ENCODE measurements at regions not wholly inside any gene's neighbourhood (a gene's known extent, or its start where the extent isn't known, plus 50 kb on each side); places are given as distances from the start of the nearest gene placed in this dataset.
A peak's percentile ranks its signal among the peaks of the same experiment; 100 is the strongest.

DNA sequence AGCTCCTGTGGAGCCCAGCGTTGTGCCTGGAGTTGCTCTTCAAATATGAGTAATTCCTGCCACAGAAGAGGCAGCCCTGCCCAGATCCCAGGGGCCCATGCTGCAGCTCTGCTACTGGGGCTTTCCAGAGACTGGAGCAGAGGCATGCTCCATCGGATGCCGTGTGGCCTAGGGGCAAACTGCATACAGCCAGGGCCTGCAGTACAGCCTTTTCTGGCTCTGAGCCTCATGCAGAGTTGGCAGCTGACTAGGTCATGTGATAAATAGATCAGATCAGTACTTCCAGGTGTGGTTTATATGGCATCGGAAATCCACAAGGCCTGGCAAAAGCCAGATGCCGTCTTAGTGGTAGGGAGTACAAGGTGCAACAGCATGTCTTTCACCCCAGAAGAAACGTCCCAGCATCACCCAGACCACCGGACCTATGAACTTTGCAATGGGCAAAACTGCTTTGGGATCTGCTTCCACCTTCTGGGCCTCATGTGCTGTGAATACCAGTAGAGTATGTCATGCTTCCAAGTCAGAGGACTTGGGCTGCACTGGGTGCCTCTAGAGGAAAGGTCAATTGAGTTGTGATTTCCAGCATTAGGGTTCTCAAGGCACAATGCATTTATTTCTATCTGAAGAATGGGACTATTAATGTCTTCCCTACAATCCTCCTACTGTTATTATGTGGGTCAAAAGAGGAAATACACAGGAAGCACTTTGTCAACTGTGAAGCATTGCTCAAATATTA lies 250.7 kb upstream of the ZNF32 start:
- POLR2A ChIA-PET = no interaction called here
- H3K27me3 ChIP-seq (ENCODE audit: control insufficient read depth, insufficient read depth, low read length) = no peaks in the 10 kb centered on the region
- H3K36me3 ChIP-seq (ENCODE audit: control insufficient read depth, insufficient read depth, low read length) = no peaks in the 10 kb centered on the region
- H3K4me3 ChIP-seq (ENCODE audit: low read depth, low read length) = no peak overlapping the region
- CTCF ChIA-PET = interaction anchor here (0.5 to 1.0 kb wide), 2 partner anchors 20 to 402 kb away, joined by 3 read pairs; no protein-coding TSS in a partner anchor
- TF ChIP-seq CTCF (IDR thresholded peaks at IDR 0.05; ENCODE audit: insufficient read depth, low read depth, low read length) = no peak
- no peak for DNase-seq (ENCODE audit: low read depth)

- ChIA-PET CTCF (interaction anchor here (0.9 kb wide), 1 partner anchor 209 kb away, joined by 3 read pairs; no protein-coding TSS in a partner anchor), POLR2A (no interaction called here)
- DNase-seq (ENCODE audit: low read depth) = no peak
- H3K36me3 ChIP-seq (ENCODE audit: control insufficient read depth, insufficient read depth, low read length) = no peaks in the 10 kb centered on the region
- no peak for TF ChIP-seq CTCF (IDR thresholded peaks at IDR 0.05; ENCODE audit: insufficient read depth, low read depth, low read length)
- no peak overlapping the region for H3K4me3 ChIP-seq (ENCODE audit: low read depth, low read length)
- no peaks in the 10 kb centered on the region for H3K27me3 ChIP-seq (ENCODE audit: control insufficient read depth, insufficient read depth, low read length)
Measured at GRCh38 chr10:43898592-43898991, 249.9 kb upstream of the ZNF32 start.

DNA sequence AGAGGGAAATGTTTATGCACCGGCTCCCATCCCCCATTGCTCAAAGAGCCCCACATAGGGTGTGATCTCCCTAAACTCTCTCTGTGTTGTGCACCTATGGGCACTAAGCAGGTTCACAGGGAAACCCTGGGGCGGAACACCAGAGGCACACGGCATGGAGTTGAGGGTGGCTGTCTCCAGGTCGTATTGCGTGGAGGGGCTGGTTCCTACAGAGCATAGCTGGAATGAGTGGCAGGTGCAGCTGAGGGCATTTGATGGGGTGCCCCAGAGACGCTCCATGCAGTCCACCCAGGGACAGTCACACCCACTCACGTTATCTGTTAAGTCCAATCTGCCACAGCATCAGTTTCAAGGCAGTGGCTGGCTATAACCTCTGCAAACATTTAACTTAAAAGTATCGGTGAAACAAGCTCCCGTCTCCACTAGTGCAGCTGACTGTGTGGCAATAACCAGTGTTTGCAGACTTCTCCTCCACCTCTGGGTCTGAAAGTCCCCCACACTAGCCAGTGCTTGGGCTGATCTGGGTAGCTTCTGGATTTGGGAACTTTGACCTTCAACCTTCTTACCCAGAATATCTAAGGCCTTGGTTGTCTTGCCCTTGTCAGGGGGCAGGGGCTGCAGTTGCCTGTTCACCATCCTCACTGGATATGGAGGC lies 249.2 kb upstream of the ZNF32 start:
- Histone ChIP-seq H3K27me3 (ENCODE audit: control insufficient read depth, insufficient read depth, low read length) (no peaks in the 10 kb centered on the region), H3K4me3 (ENCODE audit: low read depth, low read length) (no peak overlapping the region), H3K36me3 (ENCODE audit: control insufficient read depth, insufficient read depth, low read length) (no peaks in the 10 kb centered on the region)
- no peak for TF ChIP-seq CTCF (IDR thresholded peaks at IDR 0.05; ENCODE audit: insufficient read depth, low read depth, low read length)
- POLR2A ChIA-PET = no interaction called here
- no peak for DNase-seq (ENCODE audit: low read depth)
- CTCF ChIA-PET = interaction anchor here (0.9 kb wide), 1 partner anchor 208 kb away, joined by 3 read pairs; no protein-coding TSS in a partner anchor

GRCh38 chr10:43892062-43892770 lies 243.5 kb upstream of the ZNF32 start:
- ChIA-PET POLR2A (interaction anchor here (0.6 kb wide), 1 partner anchor 175 kb away, joined by 3 read pairs; no protein-coding TSS in a partner anchor), CTCF (interaction anchor here (1.4 to 1.8 kb wide), 2 partner anchors 9 to 202 kb away, joined by 5 to 7 read pairs; no protein-coding TSS in a partner anchor)
- no peaks in the 10 kb centered on the region for H3K36me3 ChIP-seq (ENCODE audit: control insufficient read depth, insufficient read depth, low read length)
- H3K27me3 ChIP-seq (ENCODE audit: control insufficient read depth, insufficient read depth, low read length) = no peaks in the 10 kb centered on the region
- peak; percentile 45 for DNase-seq (ENCODE audit: low read depth)
- no peak for TF ChIP-seq CTCF (IDR thresholded peaks at IDR 0.05; ENCODE audit: insufficient read depth, low read depth, low read length)
- no peak overlapping the region for H3K4me3 ChIP-seq (ENCODE audit: low read depth, low read length)

GRCh38 chr10:43891241-43891640 lies 242.6 kb upstream of the ZNF32 start:
- TF ChIP-seq CTCF (IDR thresholded peaks at IDR 0.05; ENCODE audit: insufficient read depth, low read depth, low read length) = no peak
- CTCF ChIA-PET = interaction anchor here (0.7 kb wide), 1 partner anchor 118 kb away, joined by 3 read pairs; no protein-coding TSS in a partner anchor

More at GRCh38 chr10:43891241-43891640, 242.6 kb upstream of the ZNF32 start:
- H3K4me3 ChIP-seq (ENCODE audit: low read depth, low read length) = no peak overlapping the region
- H3K36me3 ChIP-seq (ENCODE audit: control insufficient read depth, insufficient read depth, low read length) = no peaks in the 10 kb centered on the region
- H3K27me3 ChIP-seq (ENCODE audit: control insufficient read depth, insufficient read depth, low read length) = no peaks in the 10 kb centered on the region
- POLR2A ChIA-PET = no interaction called here
- no peak for DNase-seq (ENCODE audit: low read depth)
